GM19239 (cell line): ENCODE measurements at regions not wholly inside any gene's neighbourhood (a gene's known extent, or its start where the extent isn't known, plus 50 kb on each side); places are given as distances from the start of the nearest gene placed in this dataset.

Experiments used
- DNase-seq: peaks from one replicate; pipeline ENCODE4 v3.0.0; 2011; ENCODE audit warnings: low spot score; ENCODE audit not compliant: insufficient read length
- FAIRE-seq: peaks from 2 replicates; lab custom pipeline; 2011; peaks lifted over from hg19 to GRCh38; lab: Jason Lieb, UNC

- FAIRE-seq (no peak), DNase-seq (no peak)
Measured at GRCh38 chr11:16685914-16686313, 52.5 kb upstream of the C11orf58 start.

DNA sequence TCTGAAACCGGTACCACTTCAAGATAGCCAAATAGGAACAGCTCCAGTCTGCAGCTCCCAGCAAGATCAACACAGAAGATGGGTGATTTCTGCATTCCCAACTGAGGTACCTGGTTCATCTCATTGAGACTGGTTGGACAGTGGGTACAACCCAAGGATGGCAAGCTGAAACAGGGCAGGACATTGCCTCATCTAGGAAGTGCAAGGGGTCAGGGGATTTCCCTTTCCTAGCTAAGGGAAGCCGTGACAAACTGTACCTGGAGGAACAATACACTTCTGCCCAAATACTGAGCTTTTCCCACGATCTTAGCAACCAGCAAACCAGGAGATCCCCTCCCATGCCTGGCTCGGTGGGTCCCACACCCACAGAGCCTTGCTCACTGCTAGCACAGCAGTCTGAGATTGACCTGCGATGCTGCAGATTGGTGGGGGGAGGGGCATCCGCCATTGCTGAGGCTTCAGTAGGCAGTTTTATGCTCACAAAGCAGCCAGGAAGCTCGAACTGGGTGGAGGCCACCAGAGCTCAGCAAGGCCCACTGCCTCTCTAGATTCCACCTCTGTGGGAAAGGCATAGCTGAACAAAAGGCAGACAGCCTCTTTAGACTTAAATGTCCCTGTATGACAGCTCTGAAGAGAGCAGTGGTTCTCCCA, 59.9 kb upstream of the C11orf58 start:
- DNase-seq (no peak), FAIRE-seq (no peak)

GRCh38 chr11:16669799-16670415, 68.5 kb upstream of the C11orf58 start:
- no peak for DNase-seq
- no peak for FAIRE-seq

DNA sequence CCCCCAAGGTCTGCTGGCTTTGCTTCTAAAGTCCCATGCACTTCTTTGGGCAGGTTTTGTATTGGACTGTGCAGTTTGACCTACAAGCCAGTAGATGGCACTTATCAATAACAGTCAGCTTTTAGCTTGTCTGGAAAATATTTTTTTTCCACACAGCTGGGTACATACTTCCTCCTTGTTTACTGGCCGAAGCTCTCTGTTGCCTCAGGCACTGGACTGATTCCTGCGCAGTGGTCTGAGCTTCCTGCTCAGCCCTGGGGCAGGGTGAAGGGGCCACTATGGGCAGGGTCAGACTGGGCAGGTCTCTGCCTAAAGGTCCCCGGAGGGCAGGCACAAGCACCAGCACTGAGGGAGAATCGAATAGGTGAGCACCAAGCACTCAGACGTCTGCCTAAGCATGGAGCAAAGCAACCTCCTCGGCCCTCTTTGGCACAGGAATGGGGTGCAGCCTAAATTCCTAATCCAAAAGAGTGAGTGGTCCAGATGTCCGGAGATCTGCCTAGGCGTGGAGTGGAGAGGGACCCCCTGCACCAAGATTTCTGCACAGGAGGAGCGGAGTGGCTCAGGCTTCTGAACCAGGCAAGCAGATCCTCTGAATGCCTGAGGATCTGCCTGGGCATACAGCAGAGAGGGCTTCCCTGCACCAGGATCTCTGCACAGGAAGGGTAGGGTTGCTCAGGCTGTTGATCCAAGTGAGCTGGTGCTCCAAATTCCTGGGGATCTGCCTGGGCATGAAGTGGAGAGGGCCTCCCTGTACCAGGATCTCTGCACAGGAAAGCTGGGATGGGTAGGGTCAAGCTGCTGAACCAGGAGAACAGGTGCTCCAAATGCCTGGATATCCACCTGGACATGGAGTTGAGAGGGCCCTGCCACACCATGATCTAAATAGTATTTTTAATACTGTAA, 105.9 kb upstream of the C11orf58 start:
- no peak for DNase-seq
- no peak for FAIRE-seq

GRCh38 chr11:16630651-16631050, 107.8 kb upstream of the C11orf58 start:
- no peak for FAIRE-seq
- DNase-seq, result no peak

- DNase-seq (no peak), FAIRE-seq (no peak)
Measured at GRCh38 chr11:16618431-16618830, 120.0 kb upstream of the C11orf58 start.

DNA sequence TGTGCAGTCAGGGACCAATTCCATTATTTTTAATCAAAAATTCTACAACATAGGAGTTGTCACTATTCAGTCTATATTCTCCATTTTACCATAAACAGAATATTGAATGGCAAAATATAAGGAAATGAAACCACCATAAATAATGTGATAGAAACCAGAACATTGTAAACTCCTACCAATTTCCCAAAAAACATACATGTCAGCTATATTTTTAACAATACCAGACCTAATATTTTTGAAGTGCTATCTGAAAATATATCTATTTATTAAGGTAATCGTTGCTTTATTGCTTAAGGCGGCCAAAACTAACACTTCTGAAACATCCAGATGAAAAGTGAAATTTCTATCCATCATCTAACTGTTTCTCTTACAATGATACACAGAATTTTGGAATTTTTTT, 123.0 kb upstream of the C11orf58 start:
- FAIRE-seq (no peak), DNase-seq (no peak)

DNA sequence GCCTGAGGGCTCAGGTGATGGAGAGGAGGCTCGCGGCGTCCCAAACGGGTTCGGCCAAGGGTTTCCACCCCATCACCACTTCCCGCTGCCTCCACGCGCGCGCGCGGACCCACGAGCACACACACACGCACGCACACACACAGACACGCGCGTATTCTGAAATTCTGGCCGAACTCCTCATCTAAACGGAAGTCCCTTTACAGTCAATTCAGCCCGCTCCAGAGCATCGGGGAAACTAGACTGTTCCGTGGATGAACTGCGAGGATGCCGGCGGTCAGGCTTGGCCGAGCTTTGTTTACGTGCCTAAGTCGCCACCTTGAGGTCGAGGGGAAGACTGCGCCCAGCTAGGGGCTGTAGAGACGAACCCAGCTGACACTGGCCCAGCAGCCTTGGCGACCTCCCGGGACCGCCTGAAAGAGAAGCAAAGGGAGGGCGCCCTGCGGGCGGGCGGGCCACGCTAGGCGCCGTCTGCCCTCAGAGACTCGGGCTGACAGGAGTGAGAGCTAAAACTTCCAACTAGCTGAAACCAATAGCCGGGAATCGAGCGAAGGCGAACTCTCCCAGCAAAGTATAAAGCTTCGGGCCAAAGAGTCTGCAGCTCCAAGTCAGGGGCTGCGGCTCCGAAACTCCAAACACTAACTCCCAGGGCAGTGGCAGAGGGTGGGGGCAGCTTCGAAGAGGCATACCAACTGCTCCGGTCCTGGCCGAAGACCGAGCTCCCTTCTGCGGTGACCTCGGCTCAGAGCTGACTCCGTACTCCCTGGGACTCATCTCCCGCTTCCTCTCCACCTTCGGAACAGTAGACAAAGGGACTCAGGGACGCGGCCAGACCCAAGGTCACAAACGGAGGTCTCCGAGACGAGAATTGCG, 124.7 kb upstream of the C11orf58 start:
- peak; percentile 62 for FAIRE-seq
- peak; percentile 81 for DNase-seq

DNA sequence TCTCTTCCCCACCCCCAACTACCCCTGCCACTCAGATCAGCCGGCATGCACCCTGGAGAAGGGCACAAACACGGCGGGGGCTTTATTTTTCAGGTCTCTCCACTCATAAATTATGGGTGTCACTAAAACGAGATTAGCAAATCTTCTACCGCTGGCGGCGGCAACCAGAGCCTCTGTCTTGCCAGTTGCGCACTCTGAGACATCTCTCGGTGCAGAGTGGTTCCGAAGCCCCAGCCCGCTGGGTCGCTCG, 125.3 kb upstream of the C11orf58 start:
- FAIRE-seq (no peak), DNase-seq (no peak)

DNA sequence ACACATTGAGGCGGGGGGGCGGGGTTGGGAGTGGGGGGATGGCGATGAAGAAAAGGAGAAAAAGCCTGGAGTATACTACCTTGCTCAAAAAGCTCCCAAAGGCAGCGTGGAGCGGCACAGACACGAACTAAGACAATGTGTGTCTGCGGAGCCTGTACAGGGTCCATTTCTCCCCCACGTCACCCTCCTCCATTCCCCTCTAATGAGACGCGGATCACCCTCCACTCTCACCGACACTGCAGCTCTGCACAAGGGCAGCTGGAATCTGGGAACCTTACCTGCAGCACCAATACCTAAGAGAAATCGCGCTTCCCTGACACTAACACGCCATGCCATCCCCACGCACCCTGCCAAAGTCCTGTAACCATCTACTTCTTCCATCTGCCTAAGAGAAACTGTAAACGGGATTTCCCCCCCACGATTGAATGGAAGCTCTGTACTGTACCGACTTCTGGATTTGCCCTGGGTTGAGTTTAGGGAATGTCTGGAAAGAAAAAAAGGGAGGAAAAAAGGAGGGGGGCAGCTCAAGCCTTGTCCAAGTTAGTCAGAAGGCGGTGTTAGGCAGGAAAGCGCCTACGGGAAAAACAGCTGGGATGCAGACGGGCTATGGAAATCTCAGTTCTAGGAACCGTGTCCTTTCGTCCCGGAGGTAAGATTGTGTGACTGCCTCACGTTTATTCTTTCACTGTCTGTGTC, 125.7 kb upstream of the C11orf58 start:
- FAIRE-seq (no peak), DNase-seq (no peak)

GRCh38 chr11:16611926-16612565, 126.4 kb upstream of the C11orf58 start:
- no peak for DNase-seq
- no peak for FAIRE-seq

DNA sequence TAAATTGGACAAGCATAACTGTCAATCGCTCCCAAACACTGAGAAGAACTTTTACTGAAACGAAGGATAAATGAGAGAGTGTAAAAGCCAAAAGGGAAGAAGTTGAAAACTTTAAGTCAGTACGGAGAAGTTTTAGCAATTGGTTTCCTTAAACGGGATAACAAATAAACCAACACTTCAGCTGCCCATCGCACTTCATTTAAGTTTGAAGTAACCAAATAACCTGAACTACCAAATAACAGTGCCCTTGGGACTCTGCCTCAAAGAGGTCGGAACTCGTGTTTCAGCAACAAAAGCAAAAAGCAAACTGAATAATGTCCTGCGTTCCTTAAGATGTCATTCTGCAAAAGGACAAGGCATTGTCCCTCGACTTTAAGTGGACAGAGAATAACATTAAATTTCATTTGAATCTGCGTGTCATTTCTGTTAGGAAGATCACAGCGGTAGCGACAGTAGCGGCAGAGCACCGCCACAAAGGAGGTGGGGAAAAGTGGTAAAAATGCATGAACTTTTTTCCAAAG, 127.0 kb upstream of the C11orf58 start:
- no peak for FAIRE-seq
- DNase-seq, result no peak

DNA sequence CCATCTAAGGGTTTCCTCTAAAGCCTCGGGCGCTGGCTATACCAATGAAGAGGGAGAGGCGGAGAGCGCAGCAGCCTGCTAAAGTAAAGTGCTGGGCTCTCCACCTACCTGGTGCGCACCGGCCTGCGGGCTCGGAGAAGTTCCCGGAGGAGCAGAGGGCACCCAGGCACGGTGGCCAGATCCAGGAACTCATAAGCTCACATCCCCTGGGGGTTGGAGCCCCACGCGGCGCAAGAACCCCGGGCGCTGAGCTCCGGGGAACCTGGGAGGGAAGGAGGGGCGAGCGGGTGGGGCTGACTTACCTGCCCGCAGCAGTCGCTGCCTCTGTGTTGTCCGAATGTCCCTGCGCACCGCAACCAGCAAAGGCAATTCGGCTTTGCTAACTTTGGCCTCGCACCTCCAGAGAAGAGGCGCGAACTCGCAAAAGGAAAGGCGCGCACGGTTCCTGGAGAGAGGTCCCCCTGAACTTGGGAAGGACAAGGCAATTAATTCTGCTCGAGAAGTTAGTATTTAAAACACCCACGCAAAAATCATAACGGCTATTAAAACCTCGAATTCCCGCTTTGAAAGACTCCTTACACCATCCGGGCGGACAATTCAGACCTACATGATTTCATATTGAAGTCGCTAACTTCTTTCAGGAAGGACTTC, 127.6 kb upstream of the C11orf58 start:
- FAIRE-seq (no peak), DNase-seq (no peak)

DNA sequence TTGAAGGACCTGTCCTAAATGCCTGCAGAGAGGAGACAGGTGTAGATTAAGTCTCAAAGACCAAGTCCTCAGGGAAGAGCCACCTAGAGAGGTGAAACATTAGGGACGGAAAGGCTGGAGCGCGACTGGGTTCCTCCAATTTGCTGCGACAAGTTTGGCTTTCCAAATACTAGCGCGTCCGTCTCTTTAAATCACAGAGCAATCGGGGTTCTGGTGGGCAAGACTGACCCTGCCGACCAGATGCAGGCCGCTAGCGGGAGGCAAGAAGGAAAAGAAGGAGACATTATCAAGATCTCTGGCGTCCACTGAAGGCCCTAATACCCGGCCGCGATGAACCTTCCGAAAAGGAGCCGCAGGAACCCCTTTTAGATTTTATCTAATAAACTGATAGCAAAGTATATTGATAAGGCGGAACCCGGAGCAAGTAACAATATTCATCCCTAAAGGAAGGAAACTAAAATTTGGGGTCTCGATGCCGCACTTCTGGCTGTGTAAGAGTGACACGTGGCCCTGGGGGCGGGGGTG, 128.2 kb upstream of the C11orf58 start:
- no peak for FAIRE-seq
- DNase-seq, result no peak

GRCh38 chr11:16609769-16610168, 128.7 kb upstream of the C11orf58 start:
- no peak for DNase-seq
- FAIRE-seq, result no peak

GRCh38 chr11:16607675-16608644, 130.5 kb upstream of the C11orf58 start:
- no peak for DNase-seq
- FAIRE-seq, result no peak
